ENCODE measurements at regions not wholly inside any gene's neighbourhood (a gene's known extent, or its start where the extent isn't known, plus 50 kb on each side); places are given as distances from the start of the nearest gene placed in this dataset.

DNA sequence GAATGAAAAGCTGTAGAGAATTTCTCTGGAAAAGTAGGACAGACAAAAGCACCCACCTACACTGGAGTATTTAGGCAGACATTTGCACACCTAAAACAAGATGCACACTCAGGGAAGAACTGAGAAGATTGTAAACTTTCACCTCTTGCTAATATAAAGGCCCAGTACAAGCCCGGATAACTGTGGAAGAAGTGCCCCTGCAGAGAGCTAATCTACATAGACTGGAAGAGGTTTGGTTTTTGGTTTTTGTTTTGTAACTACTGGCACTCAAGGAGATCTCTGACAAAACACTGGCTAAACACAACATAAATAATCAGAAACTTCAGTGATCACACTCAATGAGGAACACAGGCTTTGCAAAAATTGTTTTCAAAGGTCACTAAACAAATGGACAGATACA, 782.2 kb upstream of the SLC8A1 start:
- no peak overlapping the region for H3K4me3 ChIP-seq
- no peak overlapping the region for H3K27ac ChIP-seq
- no peak for FAIRE-seq
- WGBS, 2 donors: 29 to 55% methylated on average over 1 of the region's 1 CpG
- TF ChIP-seq, protein P1, sequence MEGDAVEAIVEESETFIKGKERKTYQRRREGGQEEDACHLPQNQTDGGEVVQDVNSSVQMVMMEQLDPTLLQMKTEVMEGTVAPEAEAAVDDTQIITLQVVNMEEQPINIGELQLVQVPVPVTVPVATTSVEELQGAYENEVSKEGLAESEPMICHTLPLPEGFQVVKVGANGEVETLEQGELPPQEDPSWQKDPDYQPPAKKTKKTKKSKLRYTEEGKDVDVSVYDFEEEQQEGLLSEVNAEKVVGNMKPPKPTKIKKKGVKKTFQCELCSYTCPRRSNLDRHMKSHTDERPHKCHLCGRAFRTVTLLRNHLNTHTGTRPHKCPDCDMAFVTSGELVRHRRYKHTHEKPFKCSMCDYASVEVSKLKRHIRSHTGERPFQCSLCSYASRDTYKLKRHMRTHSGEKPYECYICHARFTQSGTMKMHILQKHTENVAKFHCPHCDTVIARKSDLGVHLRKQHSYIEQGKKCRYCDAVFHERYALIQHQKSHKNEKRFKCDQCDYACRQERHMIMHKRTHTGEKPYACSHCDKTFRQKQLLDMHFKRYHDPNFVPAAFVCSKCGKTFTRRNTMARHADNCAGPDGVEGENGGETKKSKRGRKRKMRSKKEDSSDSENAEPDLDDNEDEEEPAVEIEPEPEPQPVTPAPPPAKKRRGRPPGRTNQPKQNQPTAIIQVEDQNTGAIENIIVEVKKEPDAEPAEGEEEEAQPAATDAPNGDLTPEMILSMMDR (IDR thresholded peaks at IDR 0.05): no peak
- no peaks in the 10 kb centered on the region for H3K9me3 ChIP-seq
- H3K4me1 ChIP-seq: no peaks in the 10 kb centered on the region
- no peaks in the 10 kb centered on the region for H3K27me3 ChIP-seq
- no peak for DNase-seq
- no peaks in the 10 kb centered on the region for H3K36me3 ChIP-seq
- ATAC-seq: no peak
- intact Hi-C loops (cut with DNase I): no loop called here

GRCh38 chr2:41241325-41242000, 789.6 kb upstream of the SLC8A1 start:
- ATAC-seq (no peak), FAIRE-seq (no peak), DNase-seq (no peak)
- WGBS, 2 donors: 60 to 61% methylated on average over 4 of the region's 4 CpGs
- TF ChIP-seq, protein P1 (IDR thresholded peaks at IDR 0.05): no peak
- Histone ChIP-seq H3K4me3 (no peak overlapping the region), H3K4me1 (no peaks in the 10 kb centered on the region), H3K27me3 (no peaks in the 10 kb centered on the region), H3K9me3 (no peaks in the 10 kb centered on the region), H3K36me3 (no peaks in the 10 kb centered on the region), H3K27ac (no peak overlapping the region)
- intact Hi-C loops (cut with DNase I): no loop called here

DNA sequence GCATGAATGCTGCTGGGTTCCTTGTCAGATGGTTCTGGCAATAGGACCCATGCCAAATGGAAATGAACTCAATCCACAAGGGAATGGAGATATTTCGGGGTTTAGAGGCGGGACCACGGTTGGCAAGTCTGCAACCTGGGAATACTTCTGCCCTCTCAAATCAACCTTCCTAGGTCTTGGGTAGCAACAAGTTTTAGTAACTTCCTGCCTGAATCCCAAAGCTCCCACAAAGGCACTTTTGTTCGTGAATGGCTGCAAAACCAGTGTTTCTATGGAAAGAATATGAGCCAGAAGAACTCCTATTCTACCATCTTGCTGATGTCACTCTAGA, 790.1 kb upstream of the SLC8A1 start:
- DNase-seq (no peak), ATAC-seq (no peak), FAIRE-seq (no peak)
- H3K4me3 ChIP-seq: no peak overlapping the region
- H3K27me3 ChIP-seq: no peaks in the 10 kb centered on the region
- no peak overlapping the region for H3K27ac ChIP-seq
- intact Hi-C loops (cut with DNase I): no loop called here
- no peaks in the 10 kb centered on the region for H3K4me1 ChIP-seq
- TF ChIP-seq, protein P1 (IDR thresholded peaks at IDR 0.05): no peak
- 69 to 79% methylated on average over 4 of the region's 4 CpGs for WGBS, 2 donors
- no peaks in the 10 kb centered on the region for H3K9me3 ChIP-seq
- no peaks in the 10 kb centered on the region for H3K36me3 ChIP-seq

GRCh38 chr2:41267929-41268659, 779.7 kb upstream of the PKDCC start:
- FAIRE-seq (no peak), ATAC-seq (no peak)
- H3K4me3 ChIP-seq: no peak overlapping the region

More at GRCh38 chr2:41267929-41268659, 779.7 kb upstream of the PKDCC start:
- DNase-seq: no peak
- Histone ChIP-seq H3K27ac (no peak overlapping the region), H3K9me3 (no peaks in the 10 kb centered on the region), H3K4me1 (no peaks in the 10 kb centered on the region), H3K36me3 (no peaks in the 10 kb centered on the region), H3K27me3 (no peaks in the 10 kb centered on the region)
- intact Hi-C loops (cut with DNase I): no loop called here
- 47 to 59% methylated on average over 7 of the region's 7 CpGs for WGBS, 2 donors
- TF ChIP-seq, protein P1 (IDR thresholded peaks at IDR 0.05): no peak

Measured in pancreas (tissue), 10 donors.